ENCODE measurements at regions not wholly inside any gene's neighbourhood (a gene's known extent, or its start where the extent isn't known, plus 50 kb on each side); places are given as distances from the start of the nearest gene placed in this dataset.

- no peak for TF ChIP-seq CTCF (IDR thresholded peaks at IDR 0.05; ENCODE audit: insufficient read depth, missing control alignments)
- DNase-seq (ENCODE audit: insufficient read length, low spot score) (no peak), FAIRE-seq (no peak)
Observed at GRCh38 chr20:41996951-41997350, 378.8 kb upstream of the CHD6 start.

GRCh38 chr20:41992481-41992880, 374.3 kb upstream of the CHD6 start:
- FAIRE-seq = no peak
- TF ChIP-seq CTCF (IDR thresholded peaks at IDR 0.05; ENCODE audit: insufficient read depth, missing control alignments) = no peak
- DNase-seq (ENCODE audit: insufficient read length, low spot score) = no peak

- FAIRE-seq = no peak
- TF ChIP-seq CTCF (IDR thresholded peaks at IDR 0.05; ENCODE audit: insufficient read depth, missing control alignments) = no peak
- no peak for DNase-seq (ENCODE audit: insufficient read length, low spot score)
Observed at GRCh38 chr20:41991412-41991811, 373.2 kb upstream of the CHD6 start.

GRCh38 chr20:41989935-41990635, 371.9 kb upstream of the CHD6 start:
- FAIRE-seq (no peak), DNase-seq (ENCODE audit: insufficient read length, low spot score) (no peak)

GRCh38 chr20:41989039-41989679, 371.0 kb upstream of the CHD6 start:
- no peak for DNase-seq (ENCODE audit: insufficient read length, low spot score)
- no peak for FAIRE-seq
- no peak for TF ChIP-seq CTCF (IDR thresholded peaks at IDR 0.05; ENCODE audit: insufficient read depth, missing control alignments)

More at GRCh38 chr20:41989935-41990635, 371.9 kb upstream of the CHD6 start:
- TF ChIP-seq CTCF (IDR thresholded peaks at IDR 0.05; ENCODE audit: insufficient read depth, missing control alignments) = no peak

- TF ChIP-seq CTCF (IDR thresholded peaks at IDR 0.05; ENCODE audit: insufficient read depth, missing control alignments) = no peak
- FAIRE-seq (no peak), DNase-seq (ENCODE audit: insufficient read length, low spot score) (no peak)
Observed at GRCh38 chr20:41984031-41984430, 365.9 kb upstream of the CHD6 start.

GRCh38 chr20:41983159-41983558, 365.0 kb upstream of the CHD6 start:
- FAIRE-seq = no peak
- DNase-seq (ENCODE audit: insufficient read length, low spot score) = no peak
- no peak for TF ChIP-seq CTCF (IDR thresholded peaks at IDR 0.05; ENCODE audit: insufficient read depth, missing control alignments)
